ENCODE measurements at regions not wholly inside any gene's neighbourhood (a gene's known extent, or its start where the extent isn't known, plus 50 kb on each side); places are given as distances from the start of the nearest gene placed in this dataset.

GRCh38 chr5:86070719-86071118, 547.0 kb upstream of the COX7C start:
- DNase-seq, result no peak

GRCh38 chr5:86074297-86074696, 543.4 kb upstream of the COX7C start:
- DNase-seq, result no peak

DNA sequence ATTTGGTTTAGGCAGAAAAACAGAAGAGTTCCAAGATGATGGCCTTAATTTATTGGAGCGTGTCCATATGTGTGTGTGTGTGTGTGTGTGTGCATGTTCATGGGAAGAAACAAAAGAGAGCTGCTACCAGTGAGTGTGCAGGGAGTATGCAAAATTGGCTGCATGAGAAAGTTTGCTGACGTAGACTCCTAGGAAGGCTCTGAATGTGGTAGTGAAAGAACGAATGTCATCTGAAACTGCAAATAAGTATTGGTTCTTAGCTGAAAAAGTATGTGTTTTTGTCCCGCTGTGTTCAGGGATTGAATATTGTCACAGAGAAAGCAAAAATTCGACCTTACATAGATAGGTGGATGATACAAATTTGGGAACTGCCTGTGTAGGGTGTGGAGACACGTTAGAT, 542.6 kb upstream of the COX7C start:
- no peak for DNase-seq

- DNase-seq, result no peak
Observed at GRCh38 chr5:86095092-86095491, 522.6 kb upstream of the COX7C start.

DNA sequence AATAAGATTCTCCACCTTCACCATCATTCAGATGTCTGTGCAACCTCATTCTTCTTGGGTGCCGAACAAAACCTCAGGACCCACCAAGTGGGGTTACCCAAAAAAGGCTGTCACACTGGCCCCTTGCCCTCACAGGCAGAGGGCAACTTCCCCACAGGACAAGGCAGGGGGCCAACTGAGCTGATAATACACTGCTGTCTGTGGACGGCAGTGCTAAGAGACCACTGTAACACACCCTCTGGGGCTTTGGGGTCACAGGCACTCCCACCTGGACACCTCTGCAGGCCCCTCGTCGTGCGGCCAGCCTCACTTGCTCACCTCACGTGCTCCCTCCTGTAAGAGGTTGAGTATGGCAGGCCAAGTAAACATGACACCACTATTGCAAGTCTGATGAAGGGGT, 515.8 kb upstream of the COX7C start:
- DNase-seq, result no peak

DNA sequence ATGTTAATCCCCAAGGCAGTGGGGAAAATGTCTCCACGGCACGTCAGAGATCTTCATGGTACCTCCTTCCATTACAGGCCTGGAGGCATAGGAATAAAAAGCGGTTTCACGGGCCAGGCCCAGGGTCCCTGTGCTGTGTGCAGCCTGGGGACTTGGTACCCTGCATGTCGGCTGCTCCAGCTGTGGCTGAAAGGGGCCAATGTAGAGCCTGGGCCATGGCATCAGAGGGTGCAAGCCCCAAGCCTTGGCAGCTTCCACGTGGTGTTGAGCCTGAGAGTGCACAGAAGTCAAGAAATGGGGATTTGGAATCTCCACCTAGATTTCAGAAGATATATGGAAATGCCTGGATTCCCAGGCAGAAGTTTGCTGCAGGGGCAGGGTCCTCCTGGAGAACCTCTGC, 508.9 kb upstream of the COX7C start:
- DNase-seq, result no peak

DNA sequence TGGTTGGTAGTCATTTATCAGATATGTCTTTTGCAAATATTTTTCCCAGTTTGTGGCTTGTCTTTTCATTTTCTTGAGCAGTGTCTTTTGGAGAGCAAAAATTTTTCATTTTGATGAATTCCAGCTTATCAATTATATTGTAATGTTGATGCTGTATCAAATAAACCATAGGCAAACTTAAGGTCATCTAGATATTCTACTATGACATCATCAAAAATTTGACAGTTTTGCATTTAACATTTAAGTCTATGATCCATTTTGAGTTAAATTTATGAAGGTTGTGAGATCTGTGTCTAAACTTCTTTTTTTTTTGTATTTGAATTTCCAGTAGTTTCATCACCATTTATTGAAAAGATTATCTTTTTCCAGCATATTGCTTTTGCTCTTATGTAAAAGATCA, 505.5 kb upstream of the COX7C start:
- no peak for DNase-seq

- DNase-seq, result no peak
Observed at GRCh38 chr5:86115164-86115563, 502.6 kb upstream of the COX7C start.

GRCh38 chr5:86118542-86118941, 499.2 kb upstream of the COX7C start:
- no peak for DNase-seq

- DNase-seq, result no peak
Observed at GRCh38 chr5:86124333-86124732, 493.4 kb upstream of the COX7C start.

DNA sequence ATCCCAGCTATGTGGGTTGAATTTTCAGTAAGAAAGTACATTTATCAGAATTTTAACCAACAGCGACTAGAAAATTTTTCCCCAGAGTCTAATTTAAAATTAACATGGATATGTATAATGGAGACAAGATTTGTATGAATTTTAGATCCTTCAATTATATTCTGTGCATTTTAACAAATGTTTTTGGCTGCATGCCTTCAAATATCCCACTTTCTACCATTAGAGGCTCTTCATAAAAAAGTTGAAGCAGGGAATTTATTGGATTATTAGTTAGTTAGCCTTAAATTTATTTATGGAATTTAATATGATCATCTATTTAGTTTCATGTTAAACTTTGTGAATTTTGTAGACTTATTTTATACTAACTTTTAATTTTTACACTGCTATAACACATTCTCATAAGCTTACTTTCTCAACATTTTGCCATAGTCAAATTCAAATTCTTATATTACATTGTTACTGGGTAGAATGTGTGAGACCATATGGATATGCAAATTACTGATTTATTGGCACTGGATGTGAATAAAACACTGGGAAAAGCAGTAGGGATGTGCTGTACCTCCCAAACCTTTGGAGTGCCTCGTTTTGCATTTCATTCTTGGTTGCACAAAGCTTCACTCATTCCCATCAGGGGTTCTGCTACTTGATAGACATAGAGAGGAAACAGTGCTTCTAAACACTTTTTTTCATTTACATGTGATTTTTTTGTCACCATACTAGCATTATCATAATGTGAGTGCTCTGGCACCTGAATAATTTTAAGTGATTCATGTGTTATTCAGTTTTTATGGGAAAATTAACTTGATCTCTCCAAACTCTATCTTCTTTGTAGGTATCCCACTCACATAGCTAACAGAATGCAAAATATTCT, 491.8 kb upstream of the COX7C start:
- DNase-seq, result no peak

GRCh38 chr5:86127696-86128095, 490.0 kb upstream of the COX7C start:
- DNase-seq, result no peak

DNA sequence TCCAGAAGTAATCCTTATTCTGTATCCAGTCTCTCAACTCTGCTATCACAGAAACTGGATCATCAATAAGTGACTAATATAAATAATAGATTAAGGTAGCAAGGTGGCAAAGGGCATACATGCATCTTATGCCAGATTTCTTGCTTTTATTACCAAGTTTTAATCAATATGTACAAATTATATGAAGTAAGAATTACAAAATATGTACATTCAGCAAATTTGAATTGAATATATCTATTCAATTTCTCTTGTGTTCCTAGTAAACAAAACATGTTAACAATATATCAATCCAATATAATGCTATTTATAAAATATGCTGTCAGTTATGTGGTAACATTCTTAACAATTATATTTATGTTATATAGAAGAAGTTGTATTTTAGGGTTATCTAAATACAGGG, 488.7 kb upstream of the COX7C start:
- no peak for DNase-seq

- DNase-seq, result no peak
Observed at GRCh38 chr5:86137297-86137696, 480.4 kb upstream of the COX7C start.

DNA sequence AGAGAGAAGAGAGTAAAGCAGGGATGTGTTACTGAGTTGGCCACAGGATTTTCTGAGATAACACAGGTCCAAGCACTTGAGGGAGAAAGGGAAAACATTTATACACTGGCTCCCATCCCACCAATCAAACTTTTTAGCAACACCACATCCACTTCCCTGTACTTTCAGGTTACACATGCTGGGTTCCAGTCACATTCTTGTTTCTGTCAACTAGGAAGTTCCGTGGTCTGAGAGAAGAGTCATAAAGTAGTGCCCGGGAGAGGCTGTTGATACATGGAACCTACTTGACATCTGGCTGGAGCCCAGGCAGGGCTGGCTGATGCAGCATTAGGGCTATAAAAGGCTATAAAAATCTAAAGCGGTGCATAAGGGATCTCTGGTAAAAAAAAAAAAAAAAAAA, 473.9 kb upstream of the COX7C start:
- no peak for DNase-seq

GRCh38 chr5:86152988-86153560, 464.7 kb upstream of the COX7C start:
- no peak for DNase-seq

DNA sequence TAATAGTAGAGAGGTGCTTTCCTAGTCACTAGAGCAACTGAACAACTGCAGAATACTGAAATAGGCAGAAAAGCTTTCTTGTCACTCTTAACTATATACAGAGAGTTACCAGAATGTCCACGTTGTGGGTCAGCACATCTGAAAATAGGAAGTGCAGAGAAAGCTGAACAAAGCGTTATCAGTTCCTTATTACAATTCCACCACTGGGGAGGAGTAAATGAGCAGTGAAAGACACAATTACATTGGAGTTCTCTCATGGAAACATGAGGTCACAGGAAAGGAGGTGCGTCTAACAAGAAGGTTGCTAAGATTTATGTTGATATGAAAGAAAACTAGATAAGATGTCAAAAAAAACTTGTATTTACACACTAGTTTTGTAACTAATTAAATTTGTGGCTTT, 461.9 kb upstream of the COX7C start:
- no peak for DNase-seq

- DNase-seq, result no peak
Observed at GRCh38 chr5:86170194-86170593, 447.5 kb upstream of the COX7C start.

DNA sequence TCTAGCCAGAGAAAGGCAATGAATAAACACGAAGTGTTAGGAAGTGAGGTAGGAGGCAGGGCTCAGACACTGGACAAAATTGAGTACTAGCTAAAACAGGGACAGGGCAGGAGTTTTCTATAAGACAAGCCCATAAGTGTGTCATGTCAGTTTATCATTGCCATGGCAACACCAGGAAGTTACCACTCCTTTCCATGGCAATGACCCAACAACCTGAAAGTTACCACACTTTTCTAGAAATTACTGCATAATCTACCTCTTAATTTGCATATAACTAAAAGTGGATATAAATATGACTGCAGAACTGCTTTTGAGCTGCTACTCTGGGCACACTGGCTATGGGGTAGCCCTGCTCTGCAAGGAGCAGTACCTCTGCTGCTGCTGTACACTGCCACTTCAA, 442.5 kb upstream of the COX7C start:
- no peak for DNase-seq

DNA sequence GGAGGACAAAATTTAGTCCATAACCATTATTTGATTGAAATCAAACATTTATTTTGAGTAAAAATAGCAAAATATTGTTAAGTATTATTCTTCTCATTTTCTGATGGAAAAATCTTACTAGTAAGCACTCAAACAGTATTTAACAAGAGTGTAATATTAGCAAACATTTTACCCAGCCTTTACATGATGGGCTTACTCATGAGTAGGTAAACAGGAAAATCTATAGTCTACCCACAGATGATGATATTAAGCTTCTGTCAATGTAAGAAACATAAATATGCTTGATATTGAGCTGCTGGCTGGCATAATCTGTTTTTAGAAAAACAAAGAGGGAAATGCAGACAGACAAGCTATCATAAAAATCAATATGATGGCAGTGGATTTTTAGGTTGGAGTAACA, 418.5 kb upstream of the COX7C start:
- DNase-seq, result no peak

- no peak for DNase-seq
Observed at GRCh38 chr5:86228147-86228546, 389.6 kb upstream of the COX7C start.

DNA sequence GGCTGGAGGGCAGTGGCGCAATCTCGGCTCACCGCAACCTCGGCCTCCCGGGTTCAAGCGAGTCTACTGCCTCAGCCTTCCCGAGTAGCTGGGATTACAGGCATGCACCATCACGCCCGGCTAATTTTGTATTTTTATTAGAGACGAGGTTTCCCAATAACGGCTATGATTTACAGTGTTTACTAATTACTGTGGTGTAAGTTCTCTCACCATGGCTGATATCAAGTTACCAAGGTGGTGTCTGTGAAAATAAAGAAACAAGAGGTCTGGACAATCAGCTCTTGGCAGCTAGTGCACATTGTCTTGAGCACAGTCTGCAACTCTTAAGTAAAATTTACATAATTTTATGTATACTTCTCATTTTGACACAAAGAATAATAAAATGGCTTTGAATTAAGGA, 385.5 kb upstream of the COX7C start:
- no peak for DNase-seq

GRCh38 chr5:86244153-86244552, 373.6 kb upstream of the COX7C start:
- no peak for DNase-seq

- DNase-seq, result no peak
Observed at GRCh38 chr5:86257871-86258270, 359.9 kb upstream of the COX7C start.
